Occipital lobe (tissue), 1 donor: ENCODE measurements at regions not wholly inside any gene's neighbourhood (a gene's known extent, or its start where the extent isn't known, plus 50 kb on each side); places are given as distances from the start of the nearest gene placed in this dataset.
A peak's percentile ranks its signal among the peaks of the same experiment; 100 is the strongest.
"Not testable (repeated sequence)": the region's sequence is repeated elsewhere in the genome, so short reads cannot be mapped to it uniquely, and the experiment has no call there.

Experiments
- DNase-seq: peaks from one replicate; lab custom pipeline; 2025; lab: John Stamatoyannopoulos, UW

DNA sequence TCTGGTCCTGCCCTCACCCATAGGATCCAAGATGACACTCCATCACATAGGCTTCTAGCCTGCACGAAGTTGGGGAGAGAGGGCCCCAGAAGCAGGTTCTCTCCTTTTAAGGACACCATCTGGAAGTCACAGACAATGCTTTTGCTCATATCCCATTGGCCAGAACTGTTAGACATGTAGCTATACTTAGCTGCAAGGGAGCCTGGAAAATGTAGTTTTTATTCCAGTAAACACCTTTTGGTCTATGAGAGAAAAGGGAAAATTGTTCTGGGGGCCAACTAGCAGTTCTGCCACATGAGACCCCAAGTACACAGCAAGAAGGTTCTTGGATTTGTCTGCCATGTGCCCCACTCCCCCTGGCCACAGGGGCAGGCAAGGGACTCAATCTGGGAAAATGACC is 206.1 kb downstream of the ZFP36L2 start:
- DNase-seq: no peak

GRCh38 chr2:43019536-43020183 is 206.7 kb downstream of the ZFP36L2 start:
- no peak for DNase-seq

- DNase-seq: no peak
Measured at GRCh38 chr2:43019025-43019367, 207.4 kb downstream of the ZFP36L2 start.

DNA sequence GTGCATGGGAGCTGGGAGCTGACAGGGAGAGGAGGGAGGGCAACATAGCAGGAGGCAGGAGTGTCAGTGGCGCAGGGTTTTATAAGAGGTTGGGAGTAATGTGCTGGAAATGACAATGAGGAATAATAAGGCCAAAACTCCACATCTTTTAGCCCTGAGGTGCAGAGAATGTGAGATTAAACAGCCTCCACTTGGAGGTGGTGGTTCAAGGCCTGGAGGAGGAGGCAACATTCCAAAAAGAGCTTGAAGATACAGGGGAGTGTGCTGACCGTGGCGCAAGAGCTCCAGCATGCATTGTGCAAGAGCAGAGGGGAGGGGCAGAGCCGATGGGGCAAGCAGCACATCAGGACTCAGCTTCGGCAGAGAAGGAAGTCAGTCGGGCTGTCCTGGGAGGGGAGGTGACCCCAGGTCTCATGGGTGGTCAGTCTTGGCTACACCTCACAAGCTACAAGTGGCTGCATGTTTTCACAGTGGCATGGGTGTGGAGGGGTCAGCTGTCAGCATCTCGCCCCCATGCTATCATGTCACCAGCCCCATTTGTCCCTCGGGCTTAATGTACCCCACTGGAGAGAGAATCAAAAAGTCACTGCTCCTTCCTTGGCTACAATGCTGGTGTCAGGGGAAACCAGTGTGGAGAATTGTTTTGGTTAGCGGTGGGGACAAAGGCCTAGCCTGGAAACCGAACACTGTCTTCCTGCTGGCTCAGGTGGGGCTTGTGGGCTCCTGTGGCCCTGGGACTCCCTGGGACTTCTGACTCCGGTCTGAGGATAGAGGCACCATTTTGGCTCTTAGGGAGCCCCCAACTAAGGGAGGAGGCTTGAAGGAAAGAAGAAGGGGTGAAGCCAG is 208.0 kb downstream of the ZFP36L2 start:
- no peak for DNase-seq

GRCh38 chr2:43013821-43014345 is 212.5 kb downstream of the ZFP36L2 start:
- DNase-seq: no peak

DNA sequence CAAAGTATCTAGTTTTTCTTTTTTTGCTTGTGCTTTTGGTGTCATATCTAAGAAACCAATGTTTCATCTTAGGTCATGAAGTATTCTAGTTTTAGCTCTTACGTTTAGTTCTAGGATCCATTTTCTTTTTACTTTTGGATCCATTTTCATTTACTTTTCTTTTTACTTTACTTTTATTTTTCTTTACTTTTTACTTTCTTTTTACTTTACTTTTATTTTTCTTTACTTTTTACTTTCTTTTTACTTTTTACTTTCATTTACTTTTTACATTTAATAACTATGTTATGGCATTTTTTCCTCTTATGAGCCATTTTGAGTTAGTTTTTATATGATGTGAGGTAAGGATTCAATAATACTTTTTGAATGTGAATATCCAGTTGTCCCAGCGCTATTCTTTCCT is 213.4 kb downstream of the ZFP36L2 start:
- DNase-seq: no peak

DNA sequence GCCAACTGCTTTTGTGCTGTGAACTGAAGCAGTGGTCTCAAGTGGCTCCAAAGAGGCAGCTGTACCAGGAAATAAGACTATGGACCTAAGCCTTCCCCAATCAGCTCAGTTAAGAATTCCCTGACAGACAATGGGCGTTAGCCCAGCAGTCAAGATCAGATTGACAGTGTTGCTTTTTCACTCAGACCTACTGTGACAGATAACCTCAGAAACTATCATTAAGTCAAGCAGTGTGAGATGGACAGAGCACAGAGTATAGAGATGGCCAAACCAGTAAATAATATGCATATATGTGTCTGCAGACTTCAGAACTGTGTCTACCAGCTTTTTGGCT is 215.3 kb downstream of the ZFP36L2 start:
- no peak for DNase-seq

DNA sequence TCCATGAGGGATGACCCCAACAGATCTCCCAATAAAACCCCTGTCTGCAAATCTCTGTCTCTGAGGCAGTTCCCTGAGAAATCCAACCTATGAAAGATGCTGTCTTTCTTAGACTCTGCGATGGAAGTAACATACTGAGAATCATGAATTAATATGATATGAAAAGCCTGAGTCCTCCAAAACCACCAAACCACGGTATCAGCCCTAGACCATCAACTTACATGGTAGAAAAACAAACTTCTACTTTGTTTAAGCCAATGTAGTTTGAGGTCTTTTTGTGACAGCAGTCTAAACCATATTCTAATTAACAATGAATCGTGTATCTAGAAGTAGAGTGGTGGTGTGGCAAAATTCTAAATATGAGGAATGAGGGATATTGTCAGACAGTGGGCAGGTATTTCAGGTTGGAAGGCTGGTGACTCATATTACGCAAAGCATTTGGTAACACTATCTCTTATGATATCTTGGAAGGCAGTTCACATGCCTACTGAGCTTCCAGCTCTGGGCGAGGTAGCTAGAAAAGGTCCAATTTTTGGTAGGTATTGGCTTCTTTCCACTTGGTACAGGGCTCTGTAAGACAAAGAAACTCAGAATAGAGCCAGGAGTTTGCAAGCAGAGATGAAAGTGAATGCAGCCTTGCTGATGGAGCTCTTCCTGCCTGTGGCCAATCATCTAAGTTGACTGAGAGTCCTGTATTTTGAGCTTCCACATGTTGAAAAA is 215.8 kb downstream of the ZFP36L2 start:
- no peak for DNase-seq

DNA sequence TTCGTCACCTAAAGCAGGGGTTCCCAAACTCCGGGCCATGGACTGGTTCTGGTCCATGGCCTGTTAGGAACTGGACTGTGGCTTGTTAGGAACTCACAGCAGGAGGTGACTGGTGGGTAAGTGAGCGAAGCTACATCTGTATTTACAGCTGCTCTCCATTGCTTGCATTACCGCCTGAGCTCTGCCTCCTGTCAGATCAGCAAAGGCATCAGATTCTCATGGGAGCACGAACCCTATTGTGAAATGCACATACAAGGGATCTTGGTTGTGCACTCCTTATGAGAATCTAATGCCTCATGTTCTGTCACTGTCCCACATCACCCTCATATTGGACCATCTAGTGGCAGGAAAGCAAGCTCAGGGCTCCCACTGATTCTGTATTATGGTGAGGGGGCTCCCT is 217.0 kb downstream of the ZFP36L2 start:
- DNase-seq: no peak

GRCh38 chr2:43008388-43008787 is 216.0 kb upstream of the HAAO start:
- DNase-seq: no peak

DNA sequence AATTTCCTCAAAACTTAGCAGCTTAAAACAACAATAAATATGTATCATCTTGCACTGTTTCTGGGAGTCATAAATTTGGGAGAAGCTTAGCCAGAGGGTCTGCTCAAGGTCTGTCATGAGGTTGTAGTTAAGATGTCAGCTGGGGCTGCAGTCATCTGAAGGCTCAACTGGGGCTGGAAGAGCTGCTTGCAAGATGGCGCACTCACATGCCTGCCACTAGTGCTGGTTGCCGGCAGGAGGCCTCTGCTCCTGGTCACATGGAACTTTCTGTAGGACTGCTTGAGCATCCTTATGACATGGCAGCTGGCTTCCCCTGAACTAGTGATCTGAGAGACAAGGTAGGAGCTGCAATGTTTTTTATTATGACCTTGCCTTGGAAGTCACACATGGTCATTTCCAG is 215.5 kb upstream of the HAAO start:
- DNase-seq: no peak

GRCh38 chr2:43006834-43007543 is 214.6 kb upstream of the HAAO start:
- DNase-seq: no peak

DNA sequence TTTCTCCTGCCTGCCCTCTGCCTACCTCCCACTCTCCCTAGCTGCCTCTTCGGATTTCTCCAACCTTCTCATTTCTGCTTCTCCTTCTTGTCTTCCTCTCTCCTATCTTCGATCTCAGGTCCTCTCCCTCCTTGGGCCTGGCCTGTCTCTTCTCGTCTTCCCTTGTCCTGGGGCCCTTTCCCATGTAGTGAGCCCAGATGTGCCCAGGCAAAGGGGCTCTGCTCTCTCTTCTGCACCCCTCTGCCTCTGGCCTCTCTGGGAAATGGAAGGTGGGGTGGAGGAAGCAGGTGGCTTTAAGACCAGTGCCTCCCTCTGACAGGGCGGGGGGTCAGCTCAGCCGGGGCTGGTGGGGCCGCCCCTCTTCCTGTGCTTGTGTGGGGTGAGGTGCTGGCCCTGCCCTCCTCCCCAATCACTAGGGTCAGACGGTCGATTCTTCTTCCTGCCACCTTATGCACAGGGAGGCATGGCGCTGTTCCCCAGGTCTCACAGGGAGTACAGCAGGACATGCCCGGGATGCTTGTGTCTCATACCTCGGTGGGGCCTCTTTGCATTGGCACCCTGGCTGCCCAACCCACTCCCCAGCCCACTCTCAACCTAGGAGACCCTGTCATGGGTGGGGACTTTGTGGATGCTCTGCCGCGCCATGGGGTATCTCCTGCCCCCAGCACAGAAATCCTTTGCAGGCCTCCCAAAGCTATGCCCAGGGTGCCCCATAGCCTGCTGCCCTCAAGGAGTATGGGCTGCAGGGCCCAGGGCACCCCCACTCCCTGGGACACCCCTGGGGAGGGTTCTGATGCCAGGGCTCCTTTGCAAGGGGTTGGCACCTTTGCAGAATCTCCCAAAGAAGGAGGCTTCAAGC is 213.8 kb upstream of the HAAO start:
- no peak for DNase-seq

- DNase-seq: peak; percentile 11
Measured at GRCh38 chr2:43005245-43005974, 213.0 kb upstream of the HAAO start.

GRCh38 chr2:43004879-43005244 is 212.5 kb upstream of the HAAO start:
- no peak for DNase-seq

- DNase-seq: not testable (repeated sequence)
Measured at GRCh38 chr2:43004126-43004865, 211.9 kb upstream of the HAAO start.

DNA sequence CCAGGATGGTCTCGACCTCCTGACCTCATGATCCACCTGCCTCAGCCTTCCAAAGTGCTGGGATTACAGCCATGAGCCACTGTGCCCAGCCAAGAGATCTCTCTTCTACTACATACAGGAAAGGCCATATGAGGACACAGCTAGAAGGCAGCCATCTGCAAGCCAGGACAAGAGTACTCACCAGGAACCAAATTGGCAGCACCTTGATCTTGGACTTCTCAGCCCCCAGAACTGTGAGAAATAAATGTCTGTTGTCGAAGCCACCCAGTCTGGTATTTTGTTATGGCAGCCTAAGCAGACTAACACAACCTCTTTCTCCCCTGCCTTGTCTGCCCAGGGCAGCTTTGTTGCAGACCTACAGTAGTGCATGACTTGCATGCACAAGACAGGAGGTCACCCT is 211.3 kb upstream of the HAAO start:
- no peak for DNase-seq

DNA sequence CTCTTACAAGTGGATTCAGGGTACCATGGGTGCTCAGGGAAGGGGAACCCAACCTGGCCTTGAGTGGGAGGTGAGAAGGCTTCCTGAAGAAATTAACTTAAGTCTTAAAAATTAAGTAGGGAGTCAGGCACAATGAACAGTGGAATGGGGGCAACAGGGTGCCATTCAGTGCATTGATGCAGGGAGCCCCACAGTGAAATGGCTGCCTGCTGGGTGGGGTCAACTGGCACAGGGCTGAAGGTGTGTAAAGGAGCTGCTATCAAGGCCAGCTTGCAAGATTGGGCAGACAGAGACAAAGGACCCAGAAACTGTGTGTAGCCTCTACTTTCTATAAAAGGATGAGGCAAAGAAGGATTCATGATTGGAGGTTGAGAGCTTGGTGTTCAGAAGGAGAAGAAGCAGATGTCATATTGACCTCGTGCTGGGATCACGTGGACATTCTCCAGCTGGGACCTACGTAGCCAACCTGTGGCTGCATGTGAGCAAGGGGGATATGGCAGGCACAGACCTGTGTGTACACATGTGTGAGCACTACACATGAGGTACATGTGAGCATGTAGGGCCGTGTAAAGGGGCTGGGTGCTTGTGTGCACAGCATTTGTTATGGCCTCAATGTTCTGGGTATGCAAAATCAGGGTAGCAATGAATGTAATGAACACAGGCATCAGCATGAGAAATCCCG is 209.5 kb upstream of the HAAO start:
- no peak for DNase-seq

DNA sequence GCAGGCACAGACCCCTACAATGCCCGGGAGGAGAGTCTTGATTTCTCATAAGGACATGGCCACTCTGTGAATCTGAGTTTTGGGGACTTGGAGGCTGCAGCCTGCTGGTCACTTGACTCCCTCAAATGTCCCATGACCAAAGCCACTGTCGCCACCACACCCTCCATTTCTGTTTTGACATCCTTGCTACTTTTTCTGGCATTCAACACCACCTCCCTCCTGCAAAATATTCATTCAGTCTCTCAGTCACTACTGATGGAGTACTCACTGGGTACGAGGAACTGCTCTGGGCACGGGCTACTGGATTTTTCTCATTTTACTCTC is 208.6 kb upstream of the HAAO start:
- no peak for DNase-seq
